ENCODE measurements at regions not wholly inside any gene's neighbourhood (a gene's known extent, or its start where the extent isn't known, plus 50 kb on each side); places are given as distances from the start of the nearest gene placed in this dataset.

DNA sequence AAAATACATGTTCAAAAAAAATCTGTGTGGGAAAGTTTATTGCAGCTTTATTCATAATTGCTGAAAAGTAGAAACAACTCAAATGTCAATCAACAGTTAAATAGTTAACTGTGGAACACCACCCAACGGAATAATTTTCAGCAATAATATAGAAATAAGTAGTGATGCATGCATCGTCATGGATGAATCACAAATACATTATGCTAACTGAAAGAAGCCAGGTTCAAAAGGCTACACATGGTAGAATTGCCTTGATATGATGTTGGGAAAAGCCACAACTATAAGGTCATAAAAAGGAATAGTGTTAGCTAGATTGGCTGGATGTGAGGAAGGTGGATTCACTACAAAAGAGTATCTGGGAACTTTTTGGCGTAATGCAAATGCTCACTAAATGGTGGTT is 82.0 kb downstream of the GMNC start:
- BruUV-seq (replicated peaks), result no TSS peak
- ChIA-PET CTCF (no interaction called here), POLR2A (no interaction called here)
- H3K4me1 Mint-ChIP-seq (ENCODE audit: low read depth, unreplicated experiment), result no peaks in the 10 kb centered on the region
- H3K4me3 ChIP-seq (ENCODE audit: low read depth, low read length), result no peak overlapping the region
- no peak overlapping the region for H3K4me3 Mint-ChIP-seq (ENCODE audit: unreplicated experiment)
- no peaks in the 10 kb centered on the region for H3K27me3 Mint-ChIP-seq (ENCODE audit: insufficient read depth, unreplicated experiment)
- H3K36me3 Mint-ChIP-seq (ENCODE audit: insufficient read depth, unreplicated experiment), result no peaks in the 10 kb centered on the region
- H3K9me3 ChIP-seq, result no peaks in the 10 kb centered on the region
- H3K4me1 ChIP-seq, result no peaks in the 10 kb centered on the region
- H3K27me3 ChIP-seq (replicated peaks; ENCODE audit: control insufficient read depth, insufficient read depth, low read length), result no peaks in the 10 kb centered on the region; the same call in 1 of the 2 replicates
- DNase-seq, result no peak
- TF ChIP-seq, protein P1, sequence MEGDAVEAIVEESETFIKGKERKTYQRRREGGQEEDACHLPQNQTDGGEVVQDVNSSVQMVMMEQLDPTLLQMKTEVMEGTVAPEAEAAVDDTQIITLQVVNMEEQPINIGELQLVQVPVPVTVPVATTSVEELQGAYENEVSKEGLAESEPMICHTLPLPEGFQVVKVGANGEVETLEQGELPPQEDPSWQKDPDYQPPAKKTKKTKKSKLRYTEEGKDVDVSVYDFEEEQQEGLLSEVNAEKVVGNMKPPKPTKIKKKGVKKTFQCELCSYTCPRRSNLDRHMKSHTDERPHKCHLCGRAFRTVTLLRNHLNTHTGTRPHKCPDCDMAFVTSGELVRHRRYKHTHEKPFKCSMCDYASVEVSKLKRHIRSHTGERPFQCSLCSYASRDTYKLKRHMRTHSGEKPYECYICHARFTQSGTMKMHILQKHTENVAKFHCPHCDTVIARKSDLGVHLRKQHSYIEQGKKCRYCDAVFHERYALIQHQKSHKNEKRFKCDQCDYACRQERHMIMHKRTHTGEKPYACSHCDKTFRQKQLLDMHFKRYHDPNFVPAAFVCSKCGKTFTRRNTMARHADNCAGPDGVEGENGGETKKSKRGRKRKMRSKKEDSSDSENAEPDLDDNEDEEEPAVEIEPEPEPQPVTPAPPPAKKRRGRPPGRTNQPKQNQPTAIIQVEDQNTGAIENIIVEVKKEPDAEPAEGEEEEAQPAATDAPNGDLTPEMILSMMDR (IDR thresholded peaks at IDR 0.05; ENCODE audit: insufficient read depth in 1 of 2, low read depth in 1 of 2, low read length in 1 of 2, severe bottlenecking in 1 of 2, unreplicated experiment in 1 of 2), result no peak
- no peak overlapping the region for H3K27ac Mint-ChIP-seq (ENCODE audit: unreplicated experiment)
- no peaks in the 10 kb centered on the region for H3K36me3 ChIP-seq (ENCODE audit: control insufficient read depth, insufficient read depth, low read length)
- intact Hi-C loops (cut with micrococcal nuclease; ENCODE audit: unreplicated experiment), result no loop called here
- no peaks in the 10 kb centered on the region for H3K9me3 Mint-ChIP-seq (ENCODE audit: unreplicated experiment)

- POLR2A ChIA-PET, result no interaction called here
- Histone ChIP-seq H3K27me3 (replicated peaks; ENCODE audit: control insufficient read depth, insufficient read depth, low read length) (no peaks in the 10 kb centered on the region), H3K9me3 (no peaks in the 10 kb centered on the region), H3K4me3 (ENCODE audit: low read depth, low read length) (no peak overlapping the region), H3K4me1 (no peaks in the 10 kb centered on the region), H3K36me3 (ENCODE audit: control insufficient read depth, insufficient read depth, low read length) (no peaks in the 10 kb centered on the region)
- TF ChIP-seq, protein P1 (IDR thresholded peaks at IDR 0.05; ENCODE audit: insufficient read depth in 1 of 2, low read depth in 1 of 2, low read length in 1 of 2, severe bottlenecking in 1 of 2, unreplicated experiment in 1 of 2), result no peak
- BruUV-seq (replicated peaks), result no TSS peak
- H3K4me1 Mint-ChIP-seq (ENCODE audit: low read depth, unreplicated experiment), result no peaks in the 10 kb centered on the region
- peaks cover 9% of the 10 kb centered on the region for H3K27me3 Mint-ChIP-seq (ENCODE audit: insufficient read depth, unreplicated experiment)
- CTCF ChIA-PET, result no interaction called here
- no peaks in the 10 kb centered on the region for H3K9me3 Mint-ChIP-seq (ENCODE audit: unreplicated experiment)
- DNase-seq, result no peak
- intact Hi-C loops (cut with micrococcal nuclease; ENCODE audit: unreplicated experiment), result no loop called here
- no peak overlapping the region for H3K4me3 Mint-ChIP-seq (ENCODE audit: unreplicated experiment)
- no peak overlapping the region for H3K27ac Mint-ChIP-seq (ENCODE audit: unreplicated experiment)
- no peaks in the 10 kb centered on the region for H3K36me3 Mint-ChIP-seq (ENCODE audit: insufficient read depth, unreplicated experiment)
Observed at GRCh38 chr3:190774633-190775032, 87.9 kb downstream of the GMNC start.

GRCh38 chr3:190773948-190774347 is 88.5 kb downstream of the GMNC start:
- Histone ChIP-seq H3K9me3 (no peaks in the 10 kb centered on the region), H3K27me3 (replicated peaks; ENCODE audit: control insufficient read depth, insufficient read depth, low read length) (no peaks in the 10 kb centered on the region), H3K4me3 (ENCODE audit: low read depth, low read length) (no peak overlapping the region), H3K4me1 (no peaks in the 10 kb centered on the region), H3K36me3 (ENCODE audit: control insufficient read depth, insufficient read depth, low read length) (no peaks in the 10 kb centered on the region)
- H3K36me3 Mint-ChIP-seq (ENCODE audit: insufficient read depth, unreplicated experiment), result no peaks in the 10 kb centered on the region
- intact Hi-C loops (cut with micrococcal nuclease; ENCODE audit: unreplicated experiment), result no loop called here
- DNase-seq, result no peak
- BruUV-seq (replicated peaks), result no TSS peak
- H3K27me3 Mint-ChIP-seq (ENCODE audit: insufficient read depth, unreplicated experiment), result peaks cover 9% of the 10 kb centered on the region
- no peaks in the 10 kb centered on the region for H3K4me1 Mint-ChIP-seq (ENCODE audit: low read depth, unreplicated experiment)
- H3K9me3 Mint-ChIP-seq (ENCODE audit: unreplicated experiment), result no peaks in the 10 kb centered on the region
- no peak overlapping the region for H3K27ac Mint-ChIP-seq (ENCODE audit: unreplicated experiment)
- ChIA-PET CTCF (no interaction called here), POLR2A (no interaction called here)
- TF ChIP-seq, protein P1 (IDR thresholded peaks at IDR 0.05; ENCODE audit: insufficient read depth in 1 of 2, low read depth in 1 of 2, low read length in 1 of 2, severe bottlenecking in 1 of 2, unreplicated experiment in 1 of 2), result no peak
- H3K4me3 Mint-ChIP-seq (ENCODE audit: unreplicated experiment), result no peak overlapping the region

Measured in Caco-2 (cell line).